Neural cell (in vitro differentiated cells): ENCODE measurements at regions not wholly inside any gene's neighbourhood (a gene's known extent, or its start where the extent isn't known, plus 50 kb on each side); places are given as distances from the start of the nearest gene placed in this dataset.

Source experiments
- H2AFZ ChIP-seq: fragments of 200-600, 300-800 bp; sonication (generic), shearing (Covaris generic); 2 replicates; pipeline ENCODE4 v1.6.0; 2014; ENCODE audit warnings: low read depth, mild to moderate bottlenecking, antibody characterized with exemption, low read length, moderate library complexity
- H3F3A ChIP-seq: fragments of 200-600 bp; shearing (Covaris generic); 2 replicates; pipeline ENCODE4 v1.6.1; 2016; ENCODE audit warnings: mild to moderate bottlenecking, moderate library complexity, mixed read lengths, antibody characterized with exemption, low read length; ENCODE audit not compliant: insufficient read depth, poor library complexity, severe bottlenecking
- H3K27ac ChIP-seq: fragments of 200-600, 300-800 bp; sonication (generic), shearing (Covaris generic); 2 replicates; pipeline ENCODE4 v1.5.1; 2014; ENCODE audit warnings: mild to moderate bottlenecking, low read length, moderate library complexity
- H3K27me3 ChIP-seq: fragments of 300-800, 200-600 bp; sonication (generic), shearing (Covaris generic); 2 replicates; pipeline ENCODE4 v1.6.0; 2014; ENCODE audit warnings: mild to moderate bottlenecking, low read depth, low read length, moderate library complexity; ENCODE audit not compliant: insufficient read depth
- H3K36me3 ChIP-seq: fragments of 300-800, 200-600 bp; sonication (generic), shearing (Covaris generic); 2 replicates; pipeline ENCODE4 v1.5.1; 2014; ENCODE audit warnings: mild to moderate bottlenecking, antibody characterized with exemption, low read length, moderate library complexity; ENCODE audit not compliant: insufficient read depth
- H3K4me2 ChIP-seq: fragments of 300-800, 200-600 bp; sonication (generic), shearing (Covaris generic); 2 replicates; pipeline ENCODE4 v1.6.0; 2014; ENCODE audit warnings: mild to moderate bottlenecking, low read length
- H3K4me3 ChIP-seq: fragments of 300-800, 200-600 bp; sonication (generic), shearing (Covaris generic); 2 replicates; pipeline ENCODE4 v1.5.1; 2014; ENCODE audit warnings: mild to moderate bottlenecking, low read length, moderate library complexity
- H3K79me2 ChIP-seq: fragments of 200-600 bp; shearing (Covaris generic); replicated peaks from 2 replicates; pipeline ENCODE4 v1.6.0; 2014; ENCODE audit warnings: mild to moderate bottlenecking, low read length, moderate library complexity; ENCODE audit not compliant: insufficient read depth
- H3K9ac ChIP-seq: fragments of 300-800, 200-600 bp; sonication (generic), shearing (Covaris generic); 2 replicates; pipeline ENCODE4 v1.6.1; 2016; ENCODE audit warnings: mild to moderate bottlenecking, low read length, mixed read lengths
- H3K9me2 ChIP-seq: fragments of 200-600 bp; shearing (Covaris generic); 2 replicates; pipeline ENCODE4 v1.6.1; 2016; ENCODE audit warnings: mild to moderate bottlenecking, low read length, mixed read lengths; ENCODE audit not compliant: insufficient read depth
- H3K9me3 ChIP-seq: fragments of 200-600, 300-800 bp; sonication (generic), shearing (Covaris generic); 2 replicates; pipeline ENCODE4 v1.6.1; 2016; ENCODE audit warnings: mild to moderate bottlenecking, mixed run types, low read length, moderate library complexity, mixed read lengths
- H4K20me1 ChIP-seq: fragments of 200-600 bp; shearing (Covaris generic); 2 replicates; pipeline ENCODE4 v1.6.1; 2016; ENCODE audit warnings: mild to moderate bottlenecking, mixed run types; ENCODE audit not compliant: insufficient read depth
- EP300 ChIP-seq: fragments of 450-650 bp; conservative IDR thresholded peaks from 2 replicates; pipeline ENCODE4 v1.6.1; 2014; ENCODE audit warnings: antibody characterized with exemption, mild to moderate bottlenecking, moderate library complexity; ENCODE audit not compliant: poor library complexity, severe bottlenecking
- EZH2 ChIP-seq: fragments of 200-600, 300-800 bp; shearing (Covaris generic), sonication (generic); IDR thresholded peaks from 2 replicates; pipeline ENCODE4 v1.6.1; 2014; ENCODE audit warnings: antibody characterized with exemption, low read length, borderline replicate concordance, mild to moderate bottlenecking; ENCODE audit not compliant: insufficient read depth, poor library complexity, severe bottlenecking
- MXI1 ChIP-seq: fragments of 450-650 bp; conservative IDR thresholded peaks from 2 replicates; pipeline ENCODE4 v1.6.1; 2014; ENCODE audit warnings: antibody characterized with exemption, mild to moderate bottlenecking; ENCODE audit not compliant: poor library complexity, severe bottlenecking
- POLR2AphosphoS5 ChIP-seq: IDR thresholded peaks from 2 replicates; pipeline ENCODE4 v1.6.1; 2012
- RAD21 ChIP-seq: fragments of 450-650 bp; conservative IDR thresholded peaks from 2 replicates; pipeline ENCODE4 v1.6.1; 2014; ENCODE audit warnings: antibody characterized with exemption, mild to moderate bottlenecking, moderate library complexity
- SMC3 ChIP-seq: fragments of 450-650 bp; conservative IDR thresholded peaks from 2 replicates; pipeline ENCODE4 v1.6.1; 2014; ENCODE audit warnings: antibody characterized with exemption, mild to moderate bottlenecking, moderate library complexity; ENCODE audit not compliant: poor library complexity
- TAF1 ChIP-seq: IDR thresholded peaks from 2 replicates; pipeline ENCODE4 v1.6.1; 2012; ENCODE audit warnings: low read depth
- TF ChIP-seq, protein P1 (sequence below): fragments of 450-650 bp; IDR thresholded peaks from 2 replicates; pipeline ENCODE4 v1.5.1; 2014; ENCODE audit warnings: antibody characterized with exemption, mild to moderate bottlenecking, moderate library complexity; ENCODE audit not compliant: poor library complexity, severe bottlenecking
- TF ChIP-seq, protein P2 (sequence below): IDR thresholded peaks from 2 replicates; pipeline ENCODE4 v1.6.1; 2012; ENCODE audit warnings: borderline replicate concordance

DNA sequence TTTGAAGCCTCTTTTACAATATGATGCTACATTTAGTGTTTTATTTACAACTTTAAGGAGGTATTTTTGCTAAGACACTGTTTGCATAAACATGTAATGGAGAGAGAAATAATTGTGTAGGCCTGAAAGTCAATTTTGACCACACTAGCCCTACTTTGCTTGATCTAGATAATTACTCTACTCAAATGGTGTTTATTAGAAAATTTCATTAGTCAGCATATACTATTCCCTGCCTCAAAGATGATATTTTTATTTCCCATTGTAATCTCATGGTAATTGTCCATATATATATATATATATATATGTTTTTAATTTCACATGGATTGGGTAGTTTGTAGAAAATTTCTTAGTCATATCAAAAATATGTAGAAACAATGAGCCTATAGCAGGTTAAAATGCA lies 632.2 kb downstream of the SATB2 start:
- H3K4me2 ChIP-seq: no peak overlapping the region
- H4K20me1 ChIP-seq: no peaks in the 10 kb centered on the region
- H3F3A ChIP-seq: no peaks in the 10 kb centered on the region
- H2AFZ ChIP-seq: no peak overlapping the region
- H3K79me2 ChIP-seq: no peaks in the 10 kb centered on the region
- H3K36me3 ChIP-seq: no peaks in the 10 kb centered on the region
- no peaks in the 10 kb centered on the region for H3K9me3 ChIP-seq
- no peak overlapping the region for H3K9ac ChIP-seq
- no peaks in the 10 kb centered on the region for H3K27me3 ChIP-seq
- H3K27ac ChIP-seq: no peak overlapping the region
- TF ChIP-seq SMC3 (no peak), TAF1 (no peak), EZH2 (no peak), POLR2AphosphoS5 (no peak), EP300 (no peak), RAD21 (no peak), MXI1 (no peak)
- TF ChIP-seq, protein P1, sequence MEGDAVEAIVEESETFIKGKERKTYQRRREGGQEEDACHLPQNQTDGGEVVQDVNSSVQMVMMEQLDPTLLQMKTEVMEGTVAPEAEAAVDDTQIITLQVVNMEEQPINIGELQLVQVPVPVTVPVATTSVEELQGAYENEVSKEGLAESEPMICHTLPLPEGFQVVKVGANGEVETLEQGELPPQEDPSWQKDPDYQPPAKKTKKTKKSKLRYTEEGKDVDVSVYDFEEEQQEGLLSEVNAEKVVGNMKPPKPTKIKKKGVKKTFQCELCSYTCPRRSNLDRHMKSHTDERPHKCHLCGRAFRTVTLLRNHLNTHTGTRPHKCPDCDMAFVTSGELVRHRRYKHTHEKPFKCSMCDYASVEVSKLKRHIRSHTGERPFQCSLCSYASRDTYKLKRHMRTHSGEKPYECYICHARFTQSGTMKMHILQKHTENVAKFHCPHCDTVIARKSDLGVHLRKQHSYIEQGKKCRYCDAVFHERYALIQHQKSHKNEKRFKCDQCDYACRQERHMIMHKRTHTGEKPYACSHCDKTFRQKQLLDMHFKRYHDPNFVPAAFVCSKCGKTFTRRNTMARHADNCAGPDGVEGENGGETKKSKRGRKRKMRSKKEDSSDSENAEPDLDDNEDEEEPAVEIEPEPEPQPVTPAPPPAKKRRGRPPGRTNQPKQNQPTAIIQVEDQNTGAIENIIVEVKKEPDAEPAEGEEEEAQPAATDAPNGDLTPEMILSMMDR: no peak
- TF ChIP-seq, protein P2, sequence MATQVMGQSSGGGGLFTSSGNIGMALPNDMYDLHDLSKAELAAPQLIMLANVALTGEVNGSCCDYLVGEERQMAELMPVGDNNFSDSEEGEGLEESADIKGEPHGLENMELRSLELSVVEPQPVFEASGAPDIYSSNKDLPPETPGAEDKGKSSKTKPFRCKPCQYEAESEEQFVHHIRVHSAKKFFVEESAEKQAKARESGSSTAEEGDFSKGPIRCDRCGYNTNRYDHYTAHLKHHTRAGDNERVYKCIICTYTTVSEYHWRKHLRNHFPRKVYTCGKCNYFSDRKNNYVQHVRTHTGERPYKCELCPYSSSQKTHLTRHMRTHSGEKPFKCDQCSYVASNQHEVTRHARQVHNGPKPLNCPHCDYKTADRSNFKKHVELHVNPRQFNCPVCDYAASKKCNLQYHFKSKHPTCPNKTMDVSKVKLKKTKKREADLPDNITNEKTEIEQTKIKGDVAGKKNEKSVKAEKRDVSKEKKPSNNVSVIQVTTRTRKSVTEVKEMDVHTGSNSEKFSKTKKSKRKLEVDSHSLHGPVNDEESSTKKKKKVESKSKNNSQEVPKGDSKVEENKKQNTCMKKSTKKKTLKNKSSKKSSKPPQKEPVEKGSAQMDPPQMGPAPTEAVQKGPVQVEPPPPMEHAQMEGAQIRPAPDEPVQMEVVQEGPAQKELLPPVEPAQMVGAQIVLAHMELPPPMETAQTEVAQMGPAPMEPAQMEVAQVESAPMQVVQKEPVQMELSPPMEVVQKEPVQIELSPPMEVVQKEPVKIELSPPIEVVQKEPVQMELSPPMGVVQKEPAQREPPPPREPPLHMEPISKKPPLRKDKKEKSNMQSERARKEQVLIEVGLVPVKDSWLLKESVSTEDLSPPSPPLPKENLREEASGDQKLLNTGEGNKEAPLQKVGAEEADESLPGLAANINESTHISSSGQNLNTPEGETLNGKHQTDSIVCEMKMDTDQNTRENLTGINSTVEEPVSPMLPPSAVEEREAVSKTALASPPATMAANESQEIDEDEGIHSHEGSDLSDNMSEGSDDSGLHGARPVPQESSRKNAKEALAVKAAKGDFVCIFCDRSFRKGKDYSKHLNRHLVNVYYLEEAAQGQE: no peak
- H3K9me2 ChIP-seq: no peaks in the 10 kb centered on the region
- no peak overlapping the region for H3K4me3 ChIP-seq

DNA sequence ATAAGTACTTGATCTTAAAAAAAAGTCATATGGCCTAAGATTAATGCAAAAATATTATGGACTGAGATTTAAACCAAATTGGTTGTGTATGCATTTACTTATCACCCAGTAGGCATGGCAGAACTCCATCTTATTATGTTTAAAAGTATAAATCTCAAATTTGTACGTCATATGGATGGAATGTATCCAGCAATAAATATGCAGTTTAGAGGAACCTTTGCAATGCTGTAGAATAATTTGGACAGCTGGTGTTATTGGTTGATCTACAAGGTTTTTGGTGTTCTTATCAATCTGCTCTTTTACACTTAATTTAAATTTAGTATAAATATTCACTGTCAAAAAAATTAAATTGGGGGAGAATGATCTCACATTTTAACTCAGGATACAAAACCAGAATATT lies 640.2 kb downstream of the SATB2 start:
- TF ChIP-seq, protein P1: no peak
- no peak overlapping the region for H2AFZ ChIP-seq
- H3K27me3 ChIP-seq: no peaks in the 10 kb centered on the region
- no peak overlapping the region for H3K4me2 ChIP-seq
- H4K20me1 ChIP-seq: no peaks in the 10 kb centered on the region
- no peaks in the 10 kb centered on the region for H3K79me2 ChIP-seq
- H3K4me3 ChIP-seq: no peak overlapping the region
- no peak overlapping the region for H3K9ac ChIP-seq
- no peaks in the 10 kb centered on the region for H3K36me3 ChIP-seq
- H3F3A ChIP-seq: no peaks in the 10 kb centered on the region
- no peaks in the 10 kb centered on the region for H3K9me2 ChIP-seq
- H3K27ac ChIP-seq: no peak overlapping the region
- H3K9me3 ChIP-seq: no peaks in the 10 kb centered on the region
